Small intestine (tissue), 7 donors: ENCODE measurements at regions not wholly inside any gene's neighbourhood (a gene's known extent, or its start where the extent isn't known, plus 50 kb on each side); places are given as distances from the start of the nearest gene placed in this dataset.
A peak's percentile ranks its signal among the peaks of the same experiment; 100 is the strongest.

Experiments
- DNase-seq, 2 donors: peaks; one replicate each; pipeline versions ENCODE4 v3.0.0 to v3.0.0-alpha.2; 2013
- FAIRE-seq: peaks from 2 replicates; lab custom pipeline; 2012; peaks lifted over from hg19 to GRCh38; lab: Jason Lieb, UNC
- H3K27ac ChIP-seq, 3 donors: one replicate each; pipeline ENCODE4 v1.5.1; 2013; ENCODE audit warnings: low read length in 2 of 3, mild to moderate bottlenecking in 2 of 3, control low read depth in 1 of 3, inconsistent platforms in 1 of 3, low read depth in 1 of 3, moderate library complexity in 1 of 3
- H3K27me3 ChIP-seq, 3 donors: one replicate each; pipeline ENCODE4 v1.6.1; 2013; ENCODE audit warnings: low read length in 3 of 3, inconsistent platforms in 1 of 3; ENCODE audit not compliant: control insufficient read depth in 3 of 3, insufficient read depth in 3 of 3
- H3K36me3 ChIP-seq, 3 donors: one replicate each; pipeline ENCODE4 v1.6.1; 2013; ENCODE audit warnings: low read length in 3 of 3, inconsistent platforms in 1 of 3, low read depth in 1 of 3, mild to moderate bottlenecking in 1 of 3, moderate library complexity in 1 of 3; ENCODE audit not compliant: control insufficient read depth in 3 of 3, insufficient read depth in 2 of 3
- H3K4me1 ChIP-seq, 3 donors: one replicate each; pipeline ENCODE4 v1.6.1; 2013; ENCODE audit warnings: low read length in 2 of 3, inconsistent platforms in 1 of 3, low read depth in 1 of 3, mild to moderate bottlenecking in 1 of 3, moderate library complexity in 1 of 3; ENCODE audit not compliant: control insufficient read depth in 3 of 3, insufficient read depth in 2 of 3
- H3K4me3 ChIP-seq, 3 donors: one replicate each; pipeline ENCODE4 v1.5.1; 2013; ENCODE audit warnings: low read length in 3 of 3, control low read depth in 1 of 3, inconsistent platforms in 1 of 3, low read depth in 1 of 3, mild to moderate bottlenecking in 1 of 3, moderate library complexity in 1 of 3
- H3K9me3 ChIP-seq, 2 donors: one replicate each; pipeline ENCODE4 v1.6.1; 2013; ENCODE audit warnings: low read depth in 1 of 2, low read length in 1 of 2; ENCODE audit not compliant: control insufficient read depth in 2 of 2, insufficient read depth in 1 of 2
- WGBS, 3 donors: extraction: QIAGEN DNeasy Blood & Tissue Kit; methylation state at CpG; one replicate each; pipeline ENCODE4 v1.1.7; 2013; 5-methylcytosine and 5-hydroxymethylcytosine counted together
- donor health status: healthy with polysubstance abuse.
- donor health status: control.
- donor health status: control.
- donor health status: Bipolar disorder and iron deficiency.
- donor health status: healthy.

- H3K9me3 ChIP-seq, result peaks cover 0 to 7% of the 10 kb centered on the region in 2 donors
- H3K36me3 ChIP-seq, result no peaks in the 10 kb centered on the region
- no peaks in the 10 kb centered on the region for H3K27me3 ChIP-seq
- no peak overlapping the region for H3K27ac ChIP-seq
- no peaks in the 10 kb centered on the region for H3K4me1 ChIP-seq
- no peak for FAIRE-seq
- no peak for DNase-seq
- 37 to 65% (median 48%) methylated on average over 2 of the region's 2 CpGs for WGBS, 3 donors
- no peak overlapping the region for H3K4me3 ChIP-seq
These were observed 121.7 kb downstream of the FAM204A start for GRCh38 chr10:118220346-118220850.

- Histone ChIP-seq H3K36me3 (no peaks in the 10 kb centered on the region), H3K27ac (no peak overlapping the region), H3K4me1 (no peaks in the 10 kb centered on the region), H3K27me3 (no peaks in the 10 kb centered on the region), H3K9me3 (peaks cover 0 to 7% of the 10 kb centered on the region in 2 donors), H3K4me3 (no peak overlapping the region)
- no peak for FAIRE-seq
- 85 to 88% (median 88%) methylated on average over 6 of the region's 6 CpGs for WGBS, 3 donors
- DNase-seq, result no peak
These were observed 123.6 kb downstream of the FAM204A start for GRCh38 chr10:118218562-118218961.

GRCh38 chr10:118216571-118217170 is 125.5 kb downstream of the FAM204A start:
- H3K4me3 ChIP-seq, result no peak overlapping the region
- H3K36me3 ChIP-seq, result no peaks in the 10 kb centered on the region
- no peak for DNase-seq
- H3K27ac ChIP-seq, result no peak overlapping the region
- WGBS, 3 donors, result 70 to 77% (median 72%) methylated on average over 3 of the region's 3 CpGs
- FAIRE-seq, result no peak
- H3K9me3 ChIP-seq, result peaks cover 0 to 7% of the 10 kb centered on the region in 2 donors
- no peaks in the 10 kb centered on the region for H3K4me1 ChIP-seq
- no peaks in the 10 kb centered on the region for H3K27me3 ChIP-seq

DNA sequence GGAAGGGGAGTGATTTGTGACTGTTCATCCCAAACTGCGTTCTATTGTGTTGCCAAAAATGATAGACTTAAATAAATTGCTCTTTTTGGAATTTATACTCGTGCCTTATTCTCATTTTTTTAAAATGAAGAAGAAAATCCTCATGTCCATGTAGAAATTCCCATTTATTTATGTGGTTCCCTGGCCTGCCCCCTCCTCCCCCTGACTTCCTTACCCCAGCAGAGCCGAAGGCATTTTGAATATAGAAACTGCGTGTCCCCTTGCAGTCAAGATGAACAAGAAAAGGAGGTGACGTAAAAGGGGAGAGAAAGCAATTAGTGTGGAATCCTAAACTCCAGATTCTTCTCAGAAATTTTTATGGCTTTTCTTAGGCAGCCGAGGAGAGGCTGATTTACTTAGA is 126.1 kb downstream of the FAM204A start:
- WGBS, 3 donors, result 60 to 90% (median 81%) methylated on average over 6 of the region's 6 CpGs
- no peak for DNase-seq
- peaks cover 0 to 7% of the 10 kb centered on the region in 2 donors for H3K9me3 ChIP-seq

DNA sequence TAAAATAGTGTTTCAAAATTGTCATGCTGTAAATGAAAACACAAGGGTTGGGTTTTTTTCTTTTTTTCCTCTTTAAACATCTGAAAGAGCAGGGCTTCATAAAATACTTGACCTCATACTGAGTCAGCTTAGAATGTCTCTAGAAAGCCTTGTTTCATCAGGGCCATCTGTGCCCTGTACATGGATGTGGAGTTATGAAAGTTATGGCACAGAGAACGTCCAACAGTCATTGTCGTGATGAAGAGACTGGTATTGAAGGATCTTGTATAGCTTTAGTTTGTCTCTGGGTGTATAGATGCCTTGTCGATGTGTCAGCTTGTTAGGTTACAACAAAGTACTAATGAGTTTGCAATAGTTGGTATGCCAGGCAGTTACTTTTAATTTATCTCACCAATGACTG is 127.3 kb downstream of the FAM204A start:
- no peak overlapping the region for H3K27ac ChIP-seq
- no peak overlapping the region for H3K4me3 ChIP-seq
- FAIRE-seq, result no peak
- WGBS, 3 donors, result 86 to 94% (median 89%) methylated on average over 3 of the region's 3 CpGs
- no peaks in the 10 kb centered on the region for H3K36me3 ChIP-seq
- H3K9me3 ChIP-seq, result peaks cover 0 to 7% of the 10 kb centered on the region in 2 donors
- no peak for DNase-seq
- no peaks in the 10 kb centered on the region for H3K4me1 ChIP-seq
- H3K27me3 ChIP-seq, result no peaks in the 10 kb centered on the region

More for the DNA sequence above, 126.1 kb downstream of the FAM204A start:
- H3K4me3 ChIP-seq, result no peak overlapping the region
- FAIRE-seq, result no peak
- H3K27ac ChIP-seq, result no peak overlapping the region
- no peaks in the 10 kb centered on the region for H3K4me1 ChIP-seq
- H3K27me3 ChIP-seq, result no peaks in the 10 kb centered on the region
- H3K36me3 ChIP-seq, result no peaks in the 10 kb centered on the region

GRCh38 chr10:118213436-118213835 is 128.7 kb downstream of the FAM204A start:
- 5 to 17% (median 14%) methylated on average over 7 of the region's 7 CpGs for WGBS, 3 donors
- no peak overlapping the region for H3K27ac ChIP-seq
- DNase-seq (peak; percentile 45), FAIRE-seq (no peak)
- H3K4me3 ChIP-seq, result no peak overlapping the region
- peaks cover 0 to 3% of the 10 kb centered on the region in 2 donors for H3K9me3 ChIP-seq
- no peaks in the 10 kb centered on the region for H3K4me1 ChIP-seq
- H3K27me3 ChIP-seq, result no peaks in the 10 kb centered on the region
- no peaks in the 10 kb centered on the region for H3K36me3 ChIP-seq

DNA sequence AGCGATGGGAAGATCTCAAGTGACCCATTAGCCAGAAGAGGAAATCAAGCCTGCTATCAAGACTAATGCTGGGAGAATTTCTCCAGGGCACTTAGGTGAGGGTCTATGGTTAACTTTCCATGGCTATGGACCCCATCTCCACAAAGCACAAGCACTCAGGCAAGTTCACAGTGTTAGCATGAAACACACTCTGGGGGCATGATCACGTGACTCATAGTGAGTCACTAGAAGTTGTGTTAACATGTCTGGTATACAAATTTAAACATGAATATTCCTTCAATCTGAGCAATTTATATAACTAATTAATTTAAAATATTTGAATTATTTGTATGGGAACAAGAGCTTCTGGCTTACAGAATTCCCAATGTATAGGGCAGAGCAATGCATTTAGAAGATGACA is 131.8 kb downstream of the FAM204A start:
- H3K27ac ChIP-seq, result no peak overlapping the region
- WGBS, 3 donors, result 87 to 91% (median 88%) methylated on average over 2 of the region's 2 CpGs
- H3K4me1 ChIP-seq, result no peaks in the 10 kb centered on the region
- no peak overlapping the region for H3K4me3 ChIP-seq
- H3K9me3 ChIP-seq, result no peaks in the 10 kb centered on the region
- DNase-seq (no peak), FAIRE-seq (no peak)
- no peaks in the 10 kb centered on the region for H3K36me3 ChIP-seq
- no peaks in the 10 kb centered on the region for H3K27me3 ChIP-seq

GRCh38 chr10:118209215-118209614 is 132.9 kb downstream of the FAM204A start:
- Histone ChIP-seq H3K36me3 (no peaks in the 10 kb centered on the region), H3K27ac (no peak overlapping the region), H3K27me3 (peaks cover 0 to 2% (median 0%) of the 10 kb centered on the region in 3 donors), H3K9me3 (no peaks in the 10 kb centered on the region), H3K4me1 (no peaks in the 10 kb centered on the region), H3K4me3 (no peak overlapping the region)
- DNase-seq (no peak), FAIRE-seq (no peak)
- 68 to 78% (median 75%) methylated on average over 4 of the region's 4 CpGs for WGBS, 3 donors
